ENCODE measurements at regions not wholly inside any gene's neighbourhood (a gene's known extent, or its start where the extent isn't known, plus 50 kb on each side); places are given as distances from the start of the nearest gene placed in this dataset.

- Histone ChIP-seq H3K27me3 (peaks cover 19% of the 10 kb centered on the region), H3K27ac (no peak overlapping the region), H3K4me3 (peak overlapping the region in 3 of 4 donors; percentile 20 to 35 (median 26)), H3K9me3 (no peaks in the 10 kb centered on the region), H3K4me1 (peaks cover 0 to 29% (median 20%) of the 10 kb centered on the region in 4 donors), H3K36me3 (no peaks in the 10 kb centered on the region)
- intact Hi-C loops (cut with DNase I; ENCODE audit: low total_unique reads) (no loop called here), in situ Hi-C loops (cut with MboI; ENCODE audit: low pct_ligation_motif_present in 1 of 4, low pct_unique_long_range_greater_than_20kb in 1 of 4, low sequenced_read_pairs in 3 of 4) (no loop called here)
- TF ChIP-seq POLR2A (IDR thresholded peaks at IDR 0.05) (no peak), CTCF (IDR thresholded peaks at IDR 0.05) (peak in 3 of 5 experiments; percentile 26 to 48 (median 44))
- WGBS, 2 donors (ENCODE audit: low coverage in 1 of 2): 3 to 9% methylated on average over 5 to 45 of the region's 67 CpGs
- peak; percentile 59 for DNase-seq
These were observed 250.8 kb upstream of the RPL38 start for GRCh38 chr17:73952480-73953205.

- H3K9me3 ChIP-seq: no peaks in the 10 kb centered on the region
- H3K4me3 ChIP-seq: peak overlapping the region in 1 of 4 donors; percentile 26
- H3K36me3 ChIP-seq: no peaks in the 10 kb centered on the region
- intact Hi-C loops (cut with DNase I; ENCODE audit: low total_unique reads): no loop called here
- peaks cover 0 to 31% (median 20%) of the 10 kb centered on the region in 4 donors for H3K4me1 ChIP-seq
- DNase-seq: no peak
- TF ChIP-seq EP300 (IDR thresholded peaks at IDR 0.05; ENCODE audit: low read depth) (no peak), POLR2AphosphoS5 (IDR thresholded peaks at IDR 0.05) (no peak), CTCF (IDR thresholded peaks at IDR 0.05) (no peak), POLR2A (IDR thresholded peaks at IDR 0.05) (no peak)
- H3K27me3 ChIP-seq: peaks cover 18% of the 10 kb centered on the region
- H3K27ac ChIP-seq: no peak overlapping the region
- in situ Hi-C loops (cut with MboI; ENCODE audit: low pct_ligation_motif_present in 1 of 4, low pct_unique_long_range_greater_than_20kb in 1 of 4, low sequenced_read_pairs in 3 of 4): no loop called here
- WGBS, 2 donors (ENCODE audit: low coverage in 1 of 2): 70% methylated on average over 11 to 12 of the region's 12 CpGs
These were observed 250.1 kb upstream of the RPL38 start for GRCh38 chr17:73953206-73954033.

- intact Hi-C loops (cut with DNase I; ENCODE audit: low total_unique reads): no loop called here
These were observed 248.5 kb upstream of the RPL38 start for GRCh38 chr17:73954951-73955350.

More at GRCh38 chr17:73954951-73955350, 248.5 kb upstream of the RPL38 start:
- peak; percentile 61 for DNase-seq
- peaks cover 0 to 31% (median 20%) of the 10 kb centered on the region in 4 donors for H3K4me1 ChIP-seq
- peak overlapping the region in 2 of 4 donors; percentile 67 to 71 for H3K27ac ChIP-seq
- no peak for TF ChIP-seq CTCF (IDR thresholded peaks at IDR 0.05)
- TF ChIP-seq POLR2A (IDR thresholded peaks at IDR 0.05): no peak
- no peak for TF ChIP-seq POLR2AphosphoS5 (IDR thresholded peaks at IDR 0.05)
- no peak for TF ChIP-seq EP300 (IDR thresholded peaks at IDR 0.05; ENCODE audit: low read depth)
- in situ Hi-C loops (cut with MboI; ENCODE audit: low pct_ligation_motif_present in 1 of 4, low pct_unique_long_range_greater_than_20kb in 1 of 4, low sequenced_read_pairs in 3 of 4): no loop called here
- WGBS, 2 donors (ENCODE audit: low coverage in 1 of 2): 64% methylated on average over 5 of the region's 5 CpGs; no CpG with 5 or more reads in 1 of the 2 donors
- H3K9me3 ChIP-seq: no peaks in the 10 kb centered on the region
- no peaks in the 10 kb centered on the region for H3K36me3 ChIP-seq
- no peak overlapping the region for H3K4me3 ChIP-seq
- H3K27me3 ChIP-seq: peaks cover 18% of the 10 kb centered on the region

Data from transverse colon (tissue), 4 donors.